HUES48 (cell line): ENCODE measurements at regions not wholly inside any gene's neighbourhood (a gene's known extent, or its start where the extent isn't known, plus 50 kb on each side); places are given as distances from the start of the nearest gene placed in this dataset.

Experiments used
- H3K27ac ChIP-seq: one replicate; pipeline ENCODE4 v1.7.0; 2013; ENCODE audit warnings: low read depth, low read length, inconsistent platforms
- H3K27me3 ChIP-seq: 2 replicates; pipeline ENCODE4 v1.6.1; 2013; ENCODE audit warnings: mild to moderate bottlenecking, low read length; ENCODE audit not compliant: control insufficient read depth, insufficient read depth
- H3K36me3 ChIP-seq: 2 replicates; pipeline ENCODE4 v1.6.1; 2013; ENCODE audit warnings: low read length; ENCODE audit not compliant: control insufficient read depth, insufficient read depth
- H3K4me1 ChIP-seq: 2 replicates; pipeline ENCODE4 v1.6.1; 2013; ENCODE audit warnings: mild to moderate bottlenecking, low read length; ENCODE audit not compliant: control insufficient read depth, insufficient read depth
- H3K4me3 ChIP-seq: 2 replicates; pipeline ENCODE4 v1.5.1; 2013; ENCODE audit warnings: mild to moderate bottlenecking, low read depth, low read length
- H3K9ac ChIP-seq: 2 replicates; pipeline ENCODE4 v1.6.1; 2013; ENCODE audit warnings: mild to moderate bottlenecking, low read depth, low read length, moderate library complexity
- H3K9me3 ChIP-seq: 2 replicates; pipeline ENCODE4 v1.6.1; 2013; ENCODE audit warnings: low read length; ENCODE audit not compliant: control insufficient read depth, insufficient read depth

GRCh38 chr9:107210775-107211174 lies 72.3 kb upstream of the RAD23B start:
- H3K4me3 ChIP-seq = no peak overlapping the region
- no peaks in the 10 kb centered on the region for H3K27me3 ChIP-seq
- H3K9me3 ChIP-seq = no peaks in the 10 kb centered on the region
- H3K4me1 ChIP-seq = no peaks in the 10 kb centered on the region
- no peaks in the 10 kb centered on the region for H3K36me3 ChIP-seq
- H3K27ac ChIP-seq = no peak overlapping the region
- no peak overlapping the region for H3K9ac ChIP-seq

- Histone ChIP-seq H3K4me1 (no peaks in the 10 kb centered on the region), H3K27ac (no peak overlapping the region), H3K36me3 (no peaks in the 10 kb centered on the region), H3K9ac (no peak overlapping the region), H3K27me3 (no peaks in the 10 kb centered on the region), H3K9me3 (no peaks in the 10 kb centered on the region), H3K4me3 (no peak overlapping the region)
Observed at GRCh38 chr9:107211284-107211923, 71.7 kb upstream of the RAD23B start.

- H3K4me3 ChIP-seq = no peak overlapping the region
- no peak overlapping the region for H3K27ac ChIP-seq
- no peaks in the 10 kb centered on the region for H3K9me3 ChIP-seq
- no peaks in the 10 kb centered on the region for H3K4me1 ChIP-seq
- H3K36me3 ChIP-seq = no peaks in the 10 kb centered on the region
- H3K27me3 ChIP-seq = no peaks in the 10 kb centered on the region
- no peak overlapping the region for H3K9ac ChIP-seq
Observed at GRCh38 chr9:107212613-107213012, 70.5 kb upstream of the RAD23B start.

- H3K27me3 ChIP-seq = no peaks in the 10 kb centered on the region
- no peaks in the 10 kb centered on the region for H3K4me1 ChIP-seq
- no peaks in the 10 kb centered on the region for H3K9me3 ChIP-seq
- H3K27ac ChIP-seq = no peak overlapping the region
- H3K9ac ChIP-seq = no peak overlapping the region
- H3K36me3 ChIP-seq = no peaks in the 10 kb centered on the region
- no peak overlapping the region for H3K4me3 ChIP-seq
Observed at GRCh38 chr9:107213080-107213479, 70.0 kb upstream of the RAD23B start.

- no peak overlapping the region for H3K9ac ChIP-seq
- H3K4me1 ChIP-seq = no peaks in the 10 kb centered on the region
- H3K36me3 ChIP-seq = no peaks in the 10 kb centered on the region
- no peaks in the 10 kb centered on the region for H3K9me3 ChIP-seq
- no peak overlapping the region for H3K4me3 ChIP-seq
- no peaks in the 10 kb centered on the region for H3K27me3 ChIP-seq
- H3K27ac ChIP-seq = peak overlapping the region; percentile 64
Observed at GRCh38 chr9:107213561-107214028, 69.5 kb upstream of the RAD23B start.

- Histone ChIP-seq H3K27ac (no peak overlapping the region), H3K27me3 (no peaks in the 10 kb centered on the region), H3K9me3 (no peaks in the 10 kb centered on the region), H3K9ac (no peak overlapping the region), H3K4me1 (no peaks in the 10 kb centered on the region), H3K36me3 (no peaks in the 10 kb centered on the region), H3K4me3 (no peak overlapping the region)
Observed at GRCh38 chr9:107214381-107214780, 68.7 kb upstream of the RAD23B start.

GRCh38 chr9:107214915-107215314 lies 68.2 kb upstream of the RAD23B start:
- Histone ChIP-seq H3K27me3 (no peaks in the 10 kb centered on the region), H3K27ac (no peak overlapping the region), H3K36me3 (no peaks in the 10 kb centered on the region), H3K9ac (no peak overlapping the region), H3K4me1 (no peaks in the 10 kb centered on the region), H3K4me3 (no peak overlapping the region), H3K9me3 (no peaks in the 10 kb centered on the region)

- Histone ChIP-seq H3K36me3 (no peaks in the 10 kb centered on the region), H3K27me3 (no peaks in the 10 kb centered on the region), H3K9me3 (no peaks in the 10 kb centered on the region), H3K27ac (no peak overlapping the region), H3K9ac (no peak overlapping the region), H3K4me3 (no peak overlapping the region), H3K4me1 (no peaks in the 10 kb centered on the region)
Observed at GRCh38 chr9:107215381-107215780, 67.7 kb upstream of the RAD23B start.

- no peaks in the 10 kb centered on the region for H3K27me3 ChIP-seq
- H3K9ac ChIP-seq = no peak overlapping the region
- H3K9me3 ChIP-seq = no peaks in the 10 kb centered on the region
- H3K4me3 ChIP-seq = no peak overlapping the region
- H3K36me3 ChIP-seq = no peaks in the 10 kb centered on the region
- no peak overlapping the region for H3K27ac ChIP-seq
- peaks cover 3% of the 10 kb centered on the region; the same call in 1 of the 2 replicates for H3K4me1 ChIP-seq
Observed at GRCh38 chr9:107216329-107216728, 66.8 kb upstream of the RAD23B start.

- Histone ChIP-seq H3K27ac (no peak overlapping the region), H3K27me3 (no peaks in the 10 kb centered on the region), H3K4me3 (no peak overlapping the region), H3K4me1 (peaks cover 6% of the 10 kb centered on the region; the same call in 1 of the 2 replicates), H3K36me3 (no peaks in the 10 kb centered on the region), H3K9ac (no peak overlapping the region), H3K9me3 (no peaks in the 10 kb centered on the region)
Observed at GRCh38 chr9:107218829-107219485, 64.1 kb upstream of the RAD23B start.

- no peaks in the 10 kb centered on the region for H3K9me3 ChIP-seq
- H3K36me3 ChIP-seq = no peaks in the 10 kb centered on the region
- no peak overlapping the region for H3K4me3 ChIP-seq
- H3K4me1 ChIP-seq = peaks cover 6% of the 10 kb centered on the region; the same call in 1 of the 2 replicates
- no peak overlapping the region for H3K27ac ChIP-seq
- H3K9ac ChIP-seq = no peak overlapping the region
- H3K27me3 ChIP-seq = no peaks in the 10 kb centered on the region
Observed at GRCh38 chr9:107219486-107220077, 63.5 kb upstream of the RAD23B start.
